Testis (tissue), 2 donors: ENCODE measurements at regions not wholly inside any gene's neighbourhood (a gene's known extent, or its start where the extent isn't known, plus 50 kb on each side); places are given as distances from the start of the nearest gene placed in this dataset.

Source experiments
- DNase-seq: peaks from one replicate; pipeline ENCODE4 v3.0.0-alpha.2; 2019
- H3K27ac ChIP-seq, 2 donors: fragments of 200-600 bp; sonication (generic); one replicate each; pipeline ENCODE4 v1.5.1; 2019
- H3K27me3 ChIP-seq: fragments of 200-600 bp; sonication (generic); one replicate; pipeline ENCODE4 v1.5.1; 2019
- H3K36me3 ChIP-seq: fragments of 200-600 bp; sonication (generic); one replicate; pipeline ENCODE4 v1.5.1; 2017; ENCODE audit warnings: low read depth; ENCODE audit errors: missing control alignments
- H3K4me1 ChIP-seq: fragments of 200-600 bp; sonication (generic); one replicate; pipeline ENCODE4 v1.5.1; 2019
- H3K4me3 ChIP-seq, 2 donors: fragments of 200-600 bp; sonication (generic); one replicate each; pipeline ENCODE4 v1.5.1; 2017 to 2019
- H3K9me3 ChIP-seq: fragments of 200-600 bp; sonication (generic); one replicate; pipeline ENCODE4 v1.5.1; 2017
- CTCF ChIP-seq, 3 experiments: fragments of 450-650 bp in 2 of 3; fragments of 200-600 bp in 1 of 3; sonication (generic) in 1 of 3; IDR thresholded peaks; one replicate each; pipeline ENCODE4 v1.5.1; 2016 to 2019; ENCODE audit warnings: antibody characterized with exemption in 3 of 3, mild to moderate bottlenecking in 2 of 3, moderate library complexity in 1 of 3
- POLR2A ChIP-seq: fragments of 450-650 bp; IDR thresholded peaks from one replicate; pipeline ENCODE4 v1.6.1; 2017; ENCODE audit warnings: antibody characterized with exemption, mild to moderate bottlenecking, moderate library complexity
- WGBS, 2 donors: methylation state at CpG; one replicate each; pipeline ENCODE4 v1.1.5; 2018; 5-methylcytosine and 5-hydroxymethylcytosine counted together
- intact Hi-C: fragments of 100-400 bp; cut with DNase I; formaldehyde crosslinking; loops from one replicate; pipeline ENCODE4 v1.15.1; 2023; ENCODE audit warnings: low total_unique reads

- no peak for DNase-seq
- Histone ChIP-seq H3K4me3 (no peak overlapping the region), H3K36me3 (no peaks in the 10 kb centered on the region), H3K27ac (no peak overlapping the region), H3K4me1 (peaks cover 7% of the 10 kb centered on the region), H3K9me3 (no peaks in the 10 kb centered on the region), H3K27me3 (no peaks in the 10 kb centered on the region)
- 90 to 91% methylated on average over 6 of the region's 6 CpGs for WGBS, 2 donors
- no peak for TF ChIP-seq POLR2A
- TF ChIP-seq CTCF (IDR thresholded peaks at IDR 0.05): no peak
- intact Hi-C loops: no loop called here
Measured at GRCh38 chr5:174177531-174177930, 132.0 kb downstream of the NSG2 start.

- Histone ChIP-seq H3K36me3 (no peaks in the 10 kb centered on the region), H3K27me3 (no peaks in the 10 kb centered on the region), H3K9me3 (no peaks in the 10 kb centered on the region), H3K4me1 (peaks cover 7% of the 10 kb centered on the region), H3K27ac (no peak overlapping the region), H3K4me3 (no peak overlapping the region)
- intact Hi-C loops: no loop called here
- WGBS, 2 donors: 88 to 95% methylated on average over 6 of the region's 6 CpGs
- no peak for TF ChIP-seq CTCF (IDR thresholded peaks at IDR 0.05)
- TF ChIP-seq POLR2A: no peak
- no peak for DNase-seq
Measured at GRCh38 chr5:174177976-174178605, 132.6 kb downstream of the NSG2 start.

- no peak for TF ChIP-seq CTCF (IDR thresholded peaks at IDR 0.05)
- TF ChIP-seq POLR2A: no peak
- Histone ChIP-seq H3K9me3 (no peaks in the 10 kb centered on the region), H3K36me3 (no peaks in the 10 kb centered on the region), H3K4me3 (no peak overlapping the region), H3K27me3 (no peaks in the 10 kb centered on the region), H3K4me1 (peaks cover 3% of the 10 kb centered on the region), H3K27ac (no peak overlapping the region)
- intact Hi-C loops: no loop called here
- 84 to 88% methylated on average over 7 of the region's 7 CpGs for WGBS, 2 donors
- no peak for DNase-seq
Measured at GRCh38 chr5:174180639-174181038, 135.1 kb downstream of the NSG2 start.

GRCh38 chr5:174182111-174182510 lies 136.6 kb downstream of the NSG2 start:
- H3K4me1 ChIP-seq: no peaks in the 10 kb centered on the region
- no peaks in the 10 kb centered on the region for H3K27me3 ChIP-seq
- no peak overlapping the region for H3K27ac ChIP-seq
- no peak for DNase-seq
- no peak for TF ChIP-seq POLR2A
- TF ChIP-seq CTCF (IDR thresholded peaks at IDR 0.05): no peak
- intact Hi-C loops: no loop called here
- 88 to 95% methylated on average over 5 of the region's 5 CpGs for WGBS, 2 donors
- H3K9me3 ChIP-seq: no peaks in the 10 kb centered on the region
- no peak overlapping the region for H3K4me3 ChIP-seq
- H3K36me3 ChIP-seq: no peaks in the 10 kb centered on the region

GRCh38 chr5:174183701-174184100 lies 138.2 kb downstream of the NSG2 start:
- WGBS, 2 donors: 86 to 91% methylated on average over 9 of the region's 9 CpGs
- H3K36me3 ChIP-seq: no peaks in the 10 kb centered on the region
- H3K27me3 ChIP-seq: no peaks in the 10 kb centered on the region
- no peak overlapping the region for H3K27ac ChIP-seq
- no peaks in the 10 kb centered on the region for H3K4me1 ChIP-seq
- intact Hi-C loops: no loop called here
- no peaks in the 10 kb centered on the region for H3K9me3 ChIP-seq
- DNase-seq: no peak
- H3K4me3 ChIP-seq: no peak overlapping the region
- TF ChIP-seq CTCF (IDR thresholded peaks at IDR 0.05): no peak
- TF ChIP-seq POLR2A: no peak
